Left ventricle myocardium inferior (tissue), 1 donor: ENCODE measurements at regions not wholly inside any gene's neighbourhood (a gene's known extent, or its start where the extent isn't known, plus 50 kb on each side); places are given as distances from the start of the nearest gene placed in this dataset.

Experiments used
- DNase-seq: peaks from one replicate; pipeline ENCODE4 v3.0.0-alpha.2; 2020
- H3K27ac ChIP-seq: fragments of 200-600 bp; replicated peaks from 2 replicates; pipeline ENCODE4 v1.8.0; 2021
- H3K27me3 ChIP-seq: fragments of 200-600 bp; 2 replicates; pipeline ENCODE4 v1.8.0; 2021; ENCODE audit warnings: low read depth
- H3K36me3 ChIP-seq: fragments of 200-600 bp; 2 replicates; pipeline ENCODE4 v1.8.0; 2021
- H3K4me1 ChIP-seq: fragments of 200-600 bp; 2 replicates; pipeline ENCODE4 v1.8.0; 2021
- H3K4me3 ChIP-seq: fragments of 200-600 bp; 2 replicates; pipeline ENCODE4 v1.8.0; 2021; ENCODE audit warnings: mild to moderate bottlenecking, moderate library complexity
- H3K9me3 ChIP-seq: fragments of 200-600 bp; replicated peaks from 2 replicates; pipeline ENCODE4 v1.8.0; 2021
- intact Hi-C: fragments of 100-400 bp; cut with micrococcal nuclease; formaldehyde crosslinking; loops from one replicate; pipeline ENCODE4 v1.11.0; 2022
- TF ChIP-seq, protein P1 (sequence below): fragments of 200-600 bp; IDR thresholded peaks from 2 replicates; pipeline ENCODE4 v1.8.0; 2021; ENCODE audit warnings: antibody characterized with exemption, mild to moderate bottlenecking, borderline replicate concordance
- donor health status: DM: no; HTN: yes; CAD: no; lungs with severe emphysema.

DNA sequence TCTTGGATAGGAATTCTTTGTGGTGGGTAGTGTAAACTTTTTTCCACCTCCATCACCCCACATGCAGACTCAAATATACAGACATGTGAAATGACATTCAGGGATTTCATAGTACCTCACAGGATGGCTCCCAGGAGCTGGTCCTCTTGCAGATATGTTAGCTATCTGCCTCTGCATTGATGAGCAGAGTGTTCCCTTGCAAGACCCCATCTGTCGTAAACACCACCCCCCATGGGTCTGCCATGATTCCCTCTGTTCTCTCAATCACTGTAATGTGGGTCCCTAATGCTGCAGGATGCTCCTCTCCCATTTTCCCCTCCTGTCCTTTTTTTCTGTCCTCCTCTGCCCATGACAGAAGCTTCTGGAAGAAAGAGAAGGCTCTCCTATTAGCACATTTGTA, 391.2 kb upstream of the PODXL start:
- Histone ChIP-seq H3K9me3 (peaks cover 6% of the 10 kb centered on the region), H3K36me3 (no peaks in the 10 kb centered on the region), H3K27ac (no peak overlapping the region), H3K4me3 (no peak overlapping the region), H3K27me3 (peaks cover 72% of the 10 kb centered on the region), H3K4me1 (peaks cover 17% of the 10 kb centered on the region)
- no peak for DNase-seq
- TF ChIP-seq, protein P1, sequence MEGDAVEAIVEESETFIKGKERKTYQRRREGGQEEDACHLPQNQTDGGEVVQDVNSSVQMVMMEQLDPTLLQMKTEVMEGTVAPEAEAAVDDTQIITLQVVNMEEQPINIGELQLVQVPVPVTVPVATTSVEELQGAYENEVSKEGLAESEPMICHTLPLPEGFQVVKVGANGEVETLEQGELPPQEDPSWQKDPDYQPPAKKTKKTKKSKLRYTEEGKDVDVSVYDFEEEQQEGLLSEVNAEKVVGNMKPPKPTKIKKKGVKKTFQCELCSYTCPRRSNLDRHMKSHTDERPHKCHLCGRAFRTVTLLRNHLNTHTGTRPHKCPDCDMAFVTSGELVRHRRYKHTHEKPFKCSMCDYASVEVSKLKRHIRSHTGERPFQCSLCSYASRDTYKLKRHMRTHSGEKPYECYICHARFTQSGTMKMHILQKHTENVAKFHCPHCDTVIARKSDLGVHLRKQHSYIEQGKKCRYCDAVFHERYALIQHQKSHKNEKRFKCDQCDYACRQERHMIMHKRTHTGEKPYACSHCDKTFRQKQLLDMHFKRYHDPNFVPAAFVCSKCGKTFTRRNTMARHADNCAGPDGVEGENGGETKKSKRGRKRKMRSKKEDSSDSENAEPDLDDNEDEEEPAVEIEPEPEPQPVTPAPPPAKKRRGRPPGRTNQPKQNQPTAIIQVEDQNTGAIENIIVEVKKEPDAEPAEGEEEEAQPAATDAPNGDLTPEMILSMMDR: no peak
- intact Hi-C loops: loop anchor here (10.0 kb wide), 1 partner anchor 307 kb away; no protein-coding TSS in a partner anchor

DNA sequence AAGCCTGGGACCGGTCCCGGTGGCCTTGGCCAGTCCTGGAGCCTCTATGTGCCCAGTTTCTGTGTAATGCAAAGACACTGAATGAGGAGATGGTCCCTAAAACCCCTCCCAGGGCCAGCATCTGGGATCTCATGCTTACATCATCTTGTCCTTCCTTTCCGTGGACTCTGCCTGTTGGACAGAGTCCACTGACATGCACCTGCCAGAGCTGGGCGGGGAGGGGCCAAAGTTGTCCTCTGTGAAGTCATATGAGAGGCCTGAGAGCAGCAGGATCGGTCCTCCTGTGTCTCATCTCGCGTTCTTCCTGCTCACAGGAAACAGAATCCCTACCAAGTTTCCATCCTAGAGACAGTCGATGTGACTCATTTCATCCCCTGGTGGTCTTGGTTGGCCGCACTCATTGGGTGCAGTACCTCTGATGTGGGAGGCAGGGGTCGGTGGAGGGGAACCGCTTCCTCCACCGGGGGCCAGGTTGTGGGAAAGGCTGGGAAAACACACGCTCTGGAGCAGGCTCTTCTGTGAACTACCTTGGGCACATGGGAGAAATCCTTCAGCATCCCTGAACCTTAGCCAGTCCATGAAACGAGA, 389.6 kb upstream of the PODXL start:
- intact Hi-C loops: loop anchor here (10.0 kb wide), 1 partner anchor 309 kb away; no protein-coding TSS in a partner anchor
- Histone ChIP-seq H3K36me3 (no peaks in the 10 kb centered on the region), H3K4me1 (peaks cover 17% of the 10 kb centered on the region), H3K9me3 (no peaks in the 10 kb centered on the region), H3K27ac (no peak overlapping the region), H3K4me3 (peak overlapping the region; percentile 52), H3K27me3 (peaks cover 75% of the 10 kb centered on the region)
- TF ChIP-seq, protein P1: no peak
- no peak for DNase-seq

DNA sequence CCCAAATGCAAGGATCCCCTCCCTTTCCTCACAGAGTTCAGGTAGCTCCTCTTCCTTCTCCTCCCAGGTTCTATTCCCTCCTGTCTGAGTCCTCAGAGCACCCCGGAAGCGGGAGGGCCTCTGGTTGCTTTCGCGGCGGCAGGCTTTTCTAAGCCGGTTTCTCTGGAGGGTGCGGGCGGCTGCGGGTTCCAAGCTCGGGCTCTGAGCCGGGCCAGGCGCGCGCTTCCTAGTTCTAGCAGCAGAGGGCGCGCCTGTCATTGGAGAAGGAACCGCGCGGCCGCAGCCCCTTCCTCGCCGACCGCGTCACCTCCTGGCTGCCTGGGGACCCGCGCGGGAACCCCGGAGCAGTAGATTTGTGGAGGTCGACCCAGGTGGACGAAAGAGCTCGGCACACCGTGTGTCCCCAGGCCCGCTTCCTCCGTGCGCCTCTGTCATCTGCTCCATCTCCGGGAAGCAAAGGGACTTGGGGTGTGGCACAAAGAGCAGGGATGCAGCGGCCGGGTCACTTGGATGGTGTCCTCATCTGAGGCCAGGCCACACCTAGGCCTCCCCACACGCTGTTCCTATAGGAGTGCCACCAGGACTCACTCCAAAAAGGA, 389.0 kb upstream of the PODXL start:
- TF ChIP-seq, protein P1: peak; percentile 91
- no peaks in the 10 kb centered on the region for H3K9me3 ChIP-seq
- peaks cover 82% of the 10 kb centered on the region for H3K27me3 ChIP-seq
- intact Hi-C loops: loop anchor here (10.0 kb wide), 1 partner anchor 309 kb away; no protein-coding TSS in a partner anchor
- H3K4me3 ChIP-seq: peak overlapping the region; percentile 52
- peaks cover 17% of the 10 kb centered on the region for H3K4me1 ChIP-seq
- no peaks in the 10 kb centered on the region for H3K36me3 ChIP-seq
- DNase-seq: peak; percentile 30
- no peak overlapping the region for H3K27ac ChIP-seq

DNA sequence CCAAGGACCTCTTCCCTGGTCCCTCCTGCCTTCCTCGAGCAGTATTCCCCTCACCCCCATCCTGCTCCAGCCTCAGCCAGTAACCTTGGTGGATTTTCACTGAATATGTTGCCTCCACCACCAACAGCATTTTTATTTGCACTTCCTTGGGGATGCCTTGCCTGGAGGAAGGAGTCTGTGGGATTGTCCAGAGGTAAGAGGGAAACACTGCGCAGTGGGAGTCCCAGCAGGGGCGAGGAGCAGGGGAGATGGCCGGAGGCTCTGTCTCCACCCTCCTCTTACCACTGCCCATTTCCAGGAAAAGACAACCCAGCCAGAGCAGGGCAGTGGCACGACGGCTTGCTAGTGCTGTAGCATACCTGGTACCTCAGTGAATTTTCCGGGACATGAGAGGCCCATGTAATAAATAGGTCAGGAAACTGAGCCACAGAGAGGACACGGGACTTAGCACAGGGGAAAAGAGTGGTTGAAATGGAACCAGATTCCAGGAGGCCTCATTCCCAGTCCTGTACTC, 388.2 kb upstream of the PODXL start:
- H3K36me3 ChIP-seq: no peaks in the 10 kb centered on the region
- no peaks in the 10 kb centered on the region for H3K9me3 ChIP-seq
- H3K27me3 ChIP-seq: peaks cover 82% of the 10 kb centered on the region
- H3K27ac ChIP-seq: no peak overlapping the region
- TF ChIP-seq, protein P1: no peak
- H3K4me3 ChIP-seq: no peak overlapping the region
- DNase-seq: no peak
- H3K4me1 ChIP-seq: peaks cover 17% of the 10 kb centered on the region
- intact Hi-C loops: loop anchor here (10.0 kb wide), 1 partner anchor 310 kb away; no protein-coding TSS in a partner anchor

DNA sequence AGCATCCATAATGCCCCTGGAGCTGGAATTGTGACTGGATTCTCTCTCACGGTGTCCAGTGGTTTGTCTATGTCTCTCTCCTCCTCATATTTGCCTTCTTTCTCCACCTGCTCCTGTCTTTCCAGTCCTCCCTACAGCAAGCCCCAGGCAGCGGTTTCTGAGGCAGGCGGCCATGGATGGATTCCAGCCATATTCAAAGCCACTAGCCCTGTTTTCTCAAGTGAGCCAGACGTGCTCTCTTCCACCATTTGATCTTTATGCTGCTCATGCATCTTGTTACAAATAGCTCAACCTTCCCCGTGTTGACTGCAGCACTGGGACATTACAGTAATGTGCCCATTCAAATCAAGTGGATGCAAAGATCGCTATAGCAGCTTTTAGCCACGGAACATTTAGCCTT, 387.2 kb upstream of the PODXL start:
- intact Hi-C loops: loop anchor here (10.0 kb wide), 1 partner anchor 311 kb away; no protein-coding TSS in a partner anchor
- DNase-seq: no peak
- peaks cover 81% of the 10 kb centered on the region for H3K27me3 ChIP-seq
- H3K9me3 ChIP-seq: no peaks in the 10 kb centered on the region
- no peaks in the 10 kb centered on the region for H3K36me3 ChIP-seq
- H3K27ac ChIP-seq: no peak overlapping the region
- TF ChIP-seq, protein P1: no peak
- H3K4me1 ChIP-seq: peaks cover 14% of the 10 kb centered on the region
- H3K4me3 ChIP-seq: no peak overlapping the region
